ENCODE measurements at regions not wholly inside any gene's neighbourhood (a gene's known extent, or its start where the extent isn't known, plus 50 kb on each side); places are given as distances from the start of the nearest gene placed in this dataset.

GRCh38 chr17:33798308-33798707 lies 456.8 kb upstream of the CCL2 start:
- H3K27ac ChIP-seq (ENCODE audit: control insufficient read depth, insufficient read depth) = no peak overlapping the region
- ChIA-PET CTCF (interaction anchor here (0.6 kb wide), 1 partner anchor 93 kb away, joined by 3 read pairs; no protein-coding TSS in a partner anchor), RAD21 (ENCODE audit: unreplicated experiment) (no interaction called here), SMC1A (ENCODE audit: uncharacterized antibody, unreplicated experiment) (no interaction called here), POLR2A (no interaction called here)
- H2AFZ ChIP-seq (ENCODE audit: control insufficient read depth, low read depth, low read length) = no peak overlapping the region
- no peaks in the 10 kb centered on the region for H3K79me2 ChIP-seq (ENCODE audit: control insufficient read depth, insufficient read depth, low read length)
- H3K4me3 ChIP-seq = no peak overlapping the region
- 35% methylated on average over 5 of the region's 5 CpGs for WGBS (ENCODE audit: insufficient coverage, insufficient replicate concordance, low lambda C conversion rate, missing lambda C conversion rate)
- no peak for ATAC-seq
- BruUV-seq (replicated peaks) = no TSS peak
- TF ChIP-seq USF1 (IDR thresholded peaks at IDR 0.05; ENCODE audit: borderline replicate concordance, extremely low read length, insufficient read depth, low read depth, low read length) (no peak), HDAC6 (IDR thresholded peaks at IDR 0.05; ENCODE audit: unreplicated experiment) (no peak), CREB1 (IDR thresholded peaks at IDR 0.05; ENCODE audit: low read depth) (no peak), CBFB (IDR thresholded peaks at IDR 0.05; ENCODE audit: low read depth) (no peak), DPF2 (IDR thresholded peaks at IDR 0.05) (no peak), ZNF217 (IDR thresholded peaks at IDR 0.05) (no peak), MEF2A (IDR thresholded peaks at IDR 0.05; ENCODE audit: insufficient read depth, low read depth, low read length) (no peak), FOXM1 (IDR thresholded peaks at IDR 0.05; ENCODE audit: low read depth, low read length) (no peak), RELB (IDR thresholded peaks at IDR 0.05; ENCODE audit: low read depth) (no peak), FOS (IDR thresholded peaks at IDR 0.05; ENCODE audit: borderline replicate concordance, extremely low read depth, insufficient read length) (no peak), FOXK2 (IDR thresholded peaks at IDR 0.05) (no peak), KAT2A (conservative IDR thresholded peaks at IDR 0.05; ENCODE audit: control insufficient read depth, low read depth, low read length) (no peak)
- no peak for FAIRE-seq
- no peak for DNase-seq (ENCODE audit: low read depth, low spot score)
- H3K36me3 ChIP-seq (ENCODE audit: control insufficient read depth in 2 of 2, insufficient read depth in 2 of 2, low read length in 1 of 2) = no peaks in the 10 kb centered on the region
- peaks cover 1 to 2% of the 10 kb centered on the region in 2 experiments; a peak in 2 of 4 replicates for H3K27me3 ChIP-seq (replicated peaks in 1 of 2; ENCODE audit: control insufficient read depth in 2 of 2, insufficient read depth in 2 of 2, low read length in 1 of 2)
- no peak overlapping the region for H3K4me2 ChIP-seq (ENCODE audit: control insufficient read depth, insufficient read depth)
- no peaks in the 10 kb centered on the region for H3K9me3 ChIP-seq (replicated peaks; ENCODE audit: control insufficient read depth, insufficient read depth, low read length)
- H3K4me1 ChIP-seq (ENCODE audit: control insufficient read depth, insufficient read depth, low read length) = no peaks in the 10 kb centered on the region
- intact Hi-C loops (cut with micrococcal nuclease; ENCODE audit: unreplicated experiment) (no loop called here), in situ Hi-C loops (cut with MboI) (no loop called here)
- no peaks in the 10 kb centered on the region for H4K20me1 ChIP-seq (ENCODE audit: control insufficient read depth, insufficient read depth)
- H3K9ac ChIP-seq (ENCODE audit: control insufficient read depth, insufficient read depth, low read length) = no peak overlapping the region

Measured in GM12878 (cell line).